ENCODE measurements at regions not wholly inside any gene's neighbourhood (a gene's known extent, or its start where the extent isn't known, plus 50 kb on each side); places are given as distances from the start of the nearest gene placed in this dataset.
"Not testable (repeated sequence)": the region's sequence is repeated elsewhere in the genome, so short reads cannot be mapped to it uniquely, and the experiment has no call there.

- H3K27me3 ChIP-seq (ENCODE audit: control insufficient read depth in 1 of 2, insufficient read depth in 2 of 2, low read length in 2 of 2), result peaks cover 0 to 6% of the 10 kb centered on the region in 2 donors
- no peak overlapping the region for H3K27ac ChIP-seq (ENCODE audit: low read length)
- H3K9me3 ChIP-seq (ENCODE audit: control insufficient read depth in 2 of 2, low read length in 2 of 2), result no peaks in the 10 kb centered on the region
- H3K9ac ChIP-seq (ENCODE audit: low read length in 2 of 2), result no peak overlapping the region
- H3K36me3 ChIP-seq (ENCODE audit: control insufficient read depth in 2 of 2, insufficient read depth in 2 of 2, low read length in 2 of 2), result no peaks in the 10 kb centered on the region
- peaks cover 3% of the 10 kb centered on the region for H3K4me1 ChIP-seq (ENCODE audit: control insufficient read depth, insufficient read depth, low read length)
- no peak overlapping the region for H3K4me3 ChIP-seq (ENCODE audit: low read length in 2 of 2)
These were observed 84.9 kb upstream of the CMKLR1 start for GRCh38 chr12:108424026-108424425.

DNA sequence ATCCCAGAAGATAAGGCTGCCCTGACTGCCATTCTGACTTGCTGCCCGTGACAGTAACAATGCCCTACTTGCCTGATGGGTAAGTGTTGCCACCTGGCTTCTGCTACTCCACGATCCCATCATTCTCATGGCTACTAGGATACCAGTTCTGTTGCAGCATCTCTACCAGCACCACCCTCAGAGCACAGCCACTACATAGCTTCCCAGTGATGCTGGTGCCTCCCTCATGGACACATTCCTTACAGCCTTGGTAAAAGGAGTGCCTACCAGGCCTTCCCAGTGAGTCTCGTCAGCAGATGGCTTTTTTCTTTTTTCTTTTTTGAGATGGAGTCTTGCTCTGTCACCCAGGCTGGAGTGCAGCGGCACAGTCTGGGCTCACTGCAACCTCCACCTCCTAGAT, 84.4 kb upstream of the CMKLR1 start:
- Histone ChIP-seq H3K27ac (ENCODE audit: low read length) (no peak overlapping the region), H3K27me3 (ENCODE audit: control insufficient read depth in 1 of 2, insufficient read depth in 2 of 2, low read length in 2 of 2) (peaks cover 0 to 6% of the 10 kb centered on the region in 2 donors), H3K36me3 (ENCODE audit: control insufficient read depth in 2 of 2, insufficient read depth in 2 of 2, low read length in 2 of 2) (no peaks in the 10 kb centered on the region), H3K9me3 (ENCODE audit: control insufficient read depth in 2 of 2, low read length in 2 of 2) (no peaks in the 10 kb centered on the region), H3K9ac (ENCODE audit: low read length in 2 of 2) (no peak overlapping the region), H3K4me3 (ENCODE audit: low read length in 2 of 2) (no peak overlapping the region), H3K4me1 (ENCODE audit: control insufficient read depth, insufficient read depth, low read length) (peaks cover 6% of the 10 kb centered on the region)

DNA sequence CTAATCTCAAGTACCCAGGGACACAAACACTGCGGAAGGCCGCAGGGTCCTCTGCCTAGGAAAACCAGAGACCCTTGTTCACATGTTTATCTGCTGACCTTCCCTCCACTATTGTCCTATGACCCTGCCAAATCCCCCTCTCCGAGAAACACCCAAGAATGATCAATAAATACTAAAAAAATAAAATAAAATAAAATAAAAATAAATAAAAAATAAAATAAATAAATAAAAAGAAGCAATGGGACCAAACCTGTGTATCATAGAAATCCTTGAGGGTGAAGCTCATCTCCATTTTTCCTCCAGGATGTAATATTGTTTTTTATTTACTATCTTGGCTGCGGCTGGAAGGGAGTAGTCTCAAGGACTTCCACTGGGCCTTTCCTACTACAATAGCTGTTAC, 82.0 kb upstream of the CMKLR1 start:
- not testable (repeated sequence) for H3K36me3 ChIP-seq (ENCODE audit: control insufficient read depth in 2 of 2, insufficient read depth in 2 of 2, low read length in 2 of 2); H3K27me3 ChIP-seq (ENCODE audit: control insufficient read depth in 1 of 2, insufficient read depth in 2 of 2, low read length in 2 of 2); H3K4me1 ChIP-seq (ENCODE audit: control insufficient read depth, insufficient read depth, low read length); H3K4me3 ChIP-seq (ENCODE audit: low read length in 2 of 2); H3K9me3 ChIP-seq (ENCODE audit: control insufficient read depth in 2 of 2, low read length in 2 of 2); H3K9ac ChIP-seq (ENCODE audit: low read length in 2 of 2); H3K27ac ChIP-seq (ENCODE audit: low read length)

DNA sequence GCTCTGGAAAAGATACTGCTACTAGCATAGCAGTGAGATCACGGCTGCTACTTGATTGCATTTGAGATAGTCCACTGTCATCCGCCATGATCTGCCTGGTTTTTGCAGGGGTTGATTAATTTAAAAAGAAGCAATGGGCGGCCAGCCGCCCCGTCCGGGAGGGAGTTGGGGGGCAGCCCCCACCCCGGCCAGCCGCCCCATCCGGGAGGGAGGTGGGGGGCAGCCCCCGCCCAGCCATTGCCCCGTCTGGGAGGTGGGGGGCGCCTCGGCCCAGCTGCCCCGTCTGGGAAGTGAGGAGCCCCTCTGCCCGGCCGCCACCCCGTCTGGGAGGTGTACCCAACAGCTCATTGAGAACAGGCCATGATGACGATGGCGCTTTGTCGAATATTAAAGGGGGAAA, 81.3 kb upstream of the CMKLR1 start:
- not testable (repeated sequence) for H3K27ac ChIP-seq (ENCODE audit: low read length); H3K4me1 ChIP-seq (ENCODE audit: control insufficient read depth, insufficient read depth, low read length); H3K9me3 ChIP-seq (ENCODE audit: control insufficient read depth in 2 of 2, low read length in 2 of 2); H3K4me3 ChIP-seq (ENCODE audit: low read length in 2 of 2); H3K36me3 ChIP-seq (ENCODE audit: control insufficient read depth in 2 of 2, insufficient read depth in 2 of 2, low read length in 2 of 2); H3K27me3 ChIP-seq (ENCODE audit: control insufficient read depth in 1 of 2, insufficient read depth in 2 of 2, low read length in 2 of 2); H3K9ac ChIP-seq (ENCODE audit: low read length in 2 of 2)

DNA sequence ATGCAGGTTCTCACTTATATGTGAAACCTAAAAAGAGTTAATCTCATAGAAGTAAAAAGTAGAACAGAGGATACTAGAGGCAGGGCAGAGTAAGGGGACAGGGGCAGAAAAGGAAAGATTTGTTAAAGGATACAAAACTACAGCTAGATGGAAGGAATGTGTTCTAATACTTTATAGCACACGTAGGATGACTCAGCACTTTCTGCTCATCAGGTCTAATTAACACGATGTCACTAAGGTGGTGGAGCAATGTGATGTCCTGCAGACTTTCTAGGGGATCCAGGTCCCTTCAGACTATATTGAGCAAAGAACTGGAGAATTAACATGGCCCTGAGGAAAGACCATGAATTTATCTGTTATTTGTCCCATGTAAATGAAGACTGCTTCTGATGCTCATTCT, 80.8 kb upstream of the CMKLR1 start:
- Histone ChIP-seq H3K9ac (ENCODE audit: low read length in 2 of 2) (no peak overlapping the region), H3K36me3 (ENCODE audit: control insufficient read depth in 2 of 2, insufficient read depth in 2 of 2, low read length in 2 of 2) (no peaks in the 10 kb centered on the region), H3K9me3 (ENCODE audit: control insufficient read depth in 2 of 2, low read length in 2 of 2) (no peaks in the 10 kb centered on the region), H3K4me1 (ENCODE audit: control insufficient read depth, insufficient read depth, low read length) (peaks cover 8% of the 10 kb centered on the region), H3K27ac (ENCODE audit: low read length) (no peak overlapping the region), H3K27me3 (ENCODE audit: control insufficient read depth in 1 of 2, insufficient read depth in 2 of 2, low read length in 2 of 2) (no peaks in the 10 kb centered on the region), H3K4me3 (ENCODE audit: low read length in 2 of 2) (no peak overlapping the region)

- Histone ChIP-seq H3K27ac (ENCODE audit: low read length) (no peak overlapping the region), H3K9me3 (ENCODE audit: control insufficient read depth in 2 of 2, low read length in 2 of 2) (no peaks in the 10 kb centered on the region), H3K9ac (ENCODE audit: low read length in 2 of 2) (no peak overlapping the region), H3K4me1 (ENCODE audit: control insufficient read depth, insufficient read depth, low read length) (peaks cover 8% of the 10 kb centered on the region), H3K27me3 (ENCODE audit: control insufficient read depth in 1 of 2, insufficient read depth in 2 of 2, low read length in 2 of 2) (no peaks in the 10 kb centered on the region), H3K36me3 (ENCODE audit: control insufficient read depth in 2 of 2, insufficient read depth in 2 of 2, low read length in 2 of 2) (no peaks in the 10 kb centered on the region), H3K4me3 (ENCODE audit: low read length in 2 of 2) (no peak overlapping the region)
These were observed 79.2 kb upstream of the CMKLR1 start for GRCh38 chr12:108418164-108418890.

GRCh38 chr12:108414021-108414420, 74.9 kb upstream of the CMKLR1 start:
- Histone ChIP-seq H3K9me3 (ENCODE audit: control insufficient read depth in 2 of 2, low read length in 2 of 2) (no peaks in the 10 kb centered on the region), H3K9ac (ENCODE audit: low read length in 2 of 2) (no peak overlapping the region), H3K4me3 (ENCODE audit: low read length in 2 of 2) (no peak overlapping the region), H3K27ac (ENCODE audit: low read length) (no peak overlapping the region), H3K27me3 (ENCODE audit: control insufficient read depth in 1 of 2, insufficient read depth in 2 of 2, low read length in 2 of 2) (no peaks in the 10 kb centered on the region), H3K4me1 (ENCODE audit: control insufficient read depth, insufficient read depth, low read length) (peaks cover 5% of the 10 kb centered on the region), H3K36me3 (ENCODE audit: control insufficient read depth in 2 of 2, insufficient read depth in 2 of 2, low read length in 2 of 2) (no peaks in the 10 kb centered on the region)

- no peak overlapping the region for H3K9ac ChIP-seq (ENCODE audit: low read length in 2 of 2)
- H3K36me3 ChIP-seq (ENCODE audit: control insufficient read depth in 2 of 2, insufficient read depth in 2 of 2, low read length in 2 of 2), result no peaks in the 10 kb centered on the region
- no peaks in the 10 kb centered on the region for H3K9me3 ChIP-seq (ENCODE audit: control insufficient read depth in 2 of 2, low read length in 2 of 2)
- no peaks in the 10 kb centered on the region for H3K27me3 ChIP-seq (ENCODE audit: control insufficient read depth in 1 of 2, insufficient read depth in 2 of 2, low read length in 2 of 2)
- H3K27ac ChIP-seq (ENCODE audit: low read length), result no peak overlapping the region
- H3K4me1 ChIP-seq (ENCODE audit: control insufficient read depth, insufficient read depth, low read length), result no peaks in the 10 kb centered on the region
- H3K4me3 ChIP-seq (ENCODE audit: low read length in 2 of 2), result no peak overlapping the region
These were observed 71.6 kb upstream of the CMKLR1 start for GRCh38 chr12:108410689-108411088.

DNA sequence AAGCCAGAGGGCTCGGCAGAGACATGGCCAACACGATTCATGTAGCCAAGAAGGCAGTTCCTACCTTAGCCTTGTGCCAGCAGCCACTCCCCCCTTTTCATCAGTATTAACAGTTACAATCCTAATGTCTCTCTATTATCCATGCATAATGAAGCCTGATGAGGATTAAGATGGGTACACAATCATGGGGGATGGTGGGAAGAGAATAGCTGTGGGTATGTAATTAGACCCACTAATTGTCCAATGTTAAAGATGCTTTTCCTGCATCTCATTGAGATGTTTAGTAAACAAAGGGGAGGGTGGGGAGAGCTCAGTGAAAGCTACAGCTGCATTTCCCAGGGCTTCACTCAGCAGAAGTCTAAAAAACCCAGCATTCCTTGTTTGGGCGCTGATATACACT, 70.4 kb upstream of the CMKLR1 start:
- no peak overlapping the region for H3K4me3 ChIP-seq (ENCODE audit: low read length in 2 of 2)
- H3K9ac ChIP-seq (ENCODE audit: low read length in 2 of 2), result no peak overlapping the region
- no peaks in the 10 kb centered on the region for H3K27me3 ChIP-seq (ENCODE audit: control insufficient read depth in 1 of 2, insufficient read depth in 2 of 2, low read length in 2 of 2)
- H3K4me1 ChIP-seq (ENCODE audit: control insufficient read depth, insufficient read depth, low read length), result no peaks in the 10 kb centered on the region
- no peaks in the 10 kb centered on the region for H3K36me3 ChIP-seq (ENCODE audit: control insufficient read depth in 2 of 2, insufficient read depth in 2 of 2, low read length in 2 of 2)
- H3K9me3 ChIP-seq (ENCODE audit: control insufficient read depth in 2 of 2, low read length in 2 of 2), result no peaks in the 10 kb centered on the region
- no peak overlapping the region for H3K27ac ChIP-seq (ENCODE audit: low read length)

DNA sequence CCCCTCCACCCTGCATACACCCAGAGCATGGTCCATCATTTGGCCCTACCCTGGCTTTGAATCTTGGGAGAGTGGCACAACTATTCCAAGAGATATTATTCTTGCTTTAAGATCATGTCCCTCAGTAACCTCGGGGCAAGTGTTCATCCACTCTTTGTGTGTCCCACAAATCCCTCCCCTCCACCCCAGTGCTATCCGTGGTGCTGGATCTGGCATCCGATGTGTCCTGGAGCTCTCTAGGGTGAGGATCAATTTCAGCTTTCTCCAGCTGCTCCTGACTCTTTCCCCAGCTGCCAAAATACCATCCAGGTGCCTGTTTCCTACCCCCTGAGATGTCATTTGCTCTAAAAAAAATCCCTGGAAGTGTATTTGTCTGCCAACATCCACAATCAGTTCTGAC, 64.8 kb upstream of the CMKLR1 start:
- no peaks in the 10 kb centered on the region for H3K36me3 ChIP-seq (ENCODE audit: control insufficient read depth in 2 of 2, insufficient read depth in 2 of 2, low read length in 2 of 2)

GRCh38 chr12:108401964-108402363, 62.9 kb upstream of the CMKLR1 start:
- Histone ChIP-seq H3K27ac (ENCODE audit: low read length) (no peak overlapping the region), H3K9me3 (ENCODE audit: control insufficient read depth in 2 of 2, low read length in 2 of 2) (no peaks in the 10 kb centered on the region), H3K4me3 (ENCODE audit: low read length in 2 of 2) (no peak overlapping the region), H3K9ac (ENCODE audit: low read length in 2 of 2) (no peak overlapping the region), H3K36me3 (ENCODE audit: control insufficient read depth in 2 of 2, insufficient read depth in 2 of 2, low read length in 2 of 2) (no peaks in the 10 kb centered on the region), H3K4me1 (ENCODE audit: control insufficient read depth, insufficient read depth, low read length) (peaks cover 17% of the 10 kb centered on the region), H3K27me3 (ENCODE audit: control insufficient read depth in 1 of 2, insufficient read depth in 2 of 2, low read length in 2 of 2) (no peaks in the 10 kb centered on the region)

More for the DNA sequence above, 64.8 kb upstream of the CMKLR1 start:
- H3K4me3 ChIP-seq (ENCODE audit: low read length in 2 of 2), result no peak overlapping the region
- no peak overlapping the region for H3K27ac ChIP-seq (ENCODE audit: low read length)
- H3K9ac ChIP-seq (ENCODE audit: low read length in 2 of 2), result no peak overlapping the region
- H3K4me1 ChIP-seq (ENCODE audit: control insufficient read depth, insufficient read depth, low read length), result peaks cover 14% of the 10 kb centered on the region
- H3K9me3 ChIP-seq (ENCODE audit: control insufficient read depth in 2 of 2, low read length in 2 of 2), result no peaks in the 10 kb centered on the region
- H3K27me3 ChIP-seq (ENCODE audit: control insufficient read depth in 1 of 2, insufficient read depth in 2 of 2, low read length in 2 of 2), result no peaks in the 10 kb centered on the region
